SK-N-SH treated with all-trans-retinoic acid at 6 μM for 48 hours (cell line): ENCODE measurements at regions not wholly inside any gene's neighbourhood (a gene's known extent, or its start where the extent isn't known, plus 50 kb on each side); places are given as distances from the start of the nearest gene placed in this dataset.

Experiments used
- ARNTL ChIP-seq: fragments of 450-650 bp; formaldehyde crosslinking; IDR thresholded peaks from 2 replicates; pipeline ENCODE4 v1.5.0; 2020; ENCODE audit warnings: low read depth, mild to moderate bottlenecking, moderate library complexity, borderline replicate concordance
- PATZ1 ChIP-seq: fragments of 250-450 bp; sonication (Bioruptor Pico); IDR thresholded peaks from 2 replicates; pipeline ENCODE4 v1.8.0; 2020; ENCODE audit warnings: mild to moderate bottlenecking, moderate library complexity, borderline replicate concordance
- PPARA ChIP-seq: fragments of 250-450 bp; sonication (Bioruptor Pico); IDR thresholded peaks from 2 replicates; pipeline ENCODE4 v1.5.0; 2020; ENCODE audit warnings: mild to moderate bottlenecking, borderline replicate concordance
- RARB ChIP-seq: fragments of 250-450 bp; sonication (Bioruptor Pico); IDR thresholded peaks from 2 replicates; pipeline ENCODE4 v1.8.0; 2021; ENCODE audit warnings: mild to moderate bottlenecking, moderate library complexity
- TSHZ2 ChIP-seq: fragments of 250-450 bp; sonication (Bioruptor Pico); IDR thresholded peaks from 2 replicates; pipeline ENCODE4 v1.5.0; 2020; ENCODE audit warnings: mild to moderate bottlenecking, moderate library complexity
- ZNF70 ChIP-seq: fragments of 450-650 bp; formaldehyde crosslinking; IDR thresholded peaks from 2 replicates; pipeline ENCODE4 v1.5.0; 2020; ENCODE audit warnings: mild to moderate bottlenecking, moderate library complexity

- TF ChIP-seq PATZ1 (CRISPR knock-in tag) (no peak), TSHZ2 (CRISPR knock-in tag) (no peak), ARNTL (CRISPR knock-in tag) (no peak), RARB (CRISPR knock-in tag) (no peak), PPARA (CRISPR knock-in tag) (no peak), ZNF70 (CRISPR knock-in tag) (no peak)
Observed at GRCh38 chr2:13876491-13877037, 756.0 kb upstream of the LRATD1 start.
